A549 (cell line): ENCODE measurements at regions not wholly inside any gene's neighbourhood (a gene's known extent, or its start where the extent isn't known, plus 50 kb on each side); places are given as distances from the start of the nearest gene placed in this dataset.

Experiments used
- ATAC-seq, 2 experiments: fragments of 200-7000 bp in 1 of 2; fragments of >200 bp in 1 of 2; cut with Nextera tagmentation in 1 of 2; cut with Tn5 transposase in 1 of 2; 3 replicates each; pipeline versions ENCODE4 v1.8.0 to v1.9.1; 2018 to 2020; ENCODE audit warnings: mild to moderate bottlenecking in 1 of 2, moderate library complexity in 1 of 2
- CTCF ChIA-PET: fragments of 300-600 bp; sonication (Branson Sonifier 250); formaldehyde crosslinking; extraction: SDS; loops from one replicate; lab custom pipeline; 2021; ENCODE audit warnings: antibody characterized with exemption, inconsistent platforms; lab: Yijun Ruan, JAX
- POLR2A ChIA-PET: fragments of 350-600 bp; formaldehyde crosslinking; extraction: SDS; loops from one replicate; lab custom pipeline; 2021; ENCODE audit warnings: antibody characterized with exemption, inconsistent platforms; lab: Yijun Ruan, JAX
- DNase-seq, 2 experiments: peaks; one replicate each; pipeline versions ENCODE4 v3.0.0 to v3.0.0-alpha.2; 2011 to 2016; ENCODE audit warnings: low read depth in 1 of 2, low spot score in 1 of 2
- FAIRE-seq: peaks from 2 replicates; lab custom pipeline; 2011; peaks lifted over from hg19 to GRCh38; lab: Jason Lieb, UNC
- H3K27ac ChIP-seq, 2 experiments: fragments of >200 bp; sonication (Bioruptor Twin); formaldehyde crosslinking; 3 replicates each; pipeline ENCODE4 v1.5.1; 2016 to 2017
- H3K4me1 ChIP-seq: fragments of >200 bp; sonication (Bioruptor Twin); formaldehyde crosslinking; 3 replicates; pipeline ENCODE4 v1.6.1; 2016
- H3K4me2 ChIP-seq: fragments of >200 bp; sonication (Bioruptor Twin); formaldehyde crosslinking; 3 replicates; pipeline ENCODE4 v1.6.1; 2016
- H3K4me3 ChIP-seq: fragments of >200 bp; sonication (Bioruptor Twin); formaldehyde crosslinking; 3 replicates; pipeline ENCODE4 v1.5.1; 2016
- H3K9me3 ChIP-seq: fragments of >200 bp; sonication (Bioruptor Twin); formaldehyde crosslinking; 3 replicates; pipeline ENCODE4 v1.6.1; 2016
- BHLHE40 ChIP-seq: IDR thresholded peaks from 2 replicates; pipeline ENCODE4 v1.6.1; 2012; ENCODE audit warnings: low read depth, low read length, inconsistent platforms
- CBX2 ChIP-seq: fragments of 200-600 bp; sonication (generic); IDR thresholded peaks from 2 replicates; pipeline ENCODE4 v1.6.1; 2016; ENCODE audit warnings: low read depth, mild to moderate bottlenecking, borderline replicate concordance
- CHD2 ChIP-seq: fragments of 150-350 bp; IDR thresholded peaks from 2 replicates; pipeline ENCODE4 v1.6.1; 2014; ENCODE audit warnings: low read length; ENCODE audit not compliant: partially characterized antibody
- CTCF ChIP-seq: fragments of >200 bp; sonication (Bioruptor Twin); formaldehyde crosslinking; IDR thresholded peaks from 3 replicates; pipeline ENCODE4 v1.5.1; 2016
- EHMT2 ChIP-seq: fragments of 200-600 bp; sonication (generic); IDR thresholded peaks from 2 replicates; pipeline ENCODE4 v1.6.1; 2016; ENCODE audit warnings: antibody characterized with exemption, low read depth, mild to moderate bottlenecking, moderate library complexity
- ELK1 ChIP-seq: fragments of 150-350 bp; IDR thresholded peaks from 2 replicates; pipeline ENCODE4 v1.6.1; 2014; ENCODE audit warnings: low read depth, mild to moderate bottlenecking, low read length
- HEYL ChIP-seq: fragments of 250-450 bp; sonication (Bioruptor Pico); IDR thresholded peaks from 2 replicates; pipeline ENCODE4 v1.8.0; 2021; ENCODE audit warnings: mild to moderate bottlenecking, moderate library complexity
- HOXB13 ChIP-seq: fragments of 250-450 bp; sonication (Bioruptor Pico); IDR thresholded peaks from 2 replicates; pipeline ENCODE4 v1.5.0; 2020; ENCODE audit warnings: low read depth, mild to moderate bottlenecking, moderate library complexity
- HOXB5 ChIP-seq: fragments of 250-450 bp; sonication (Bioruptor Pico); IDR thresholded peaks from 2 replicates; pipeline ENCODE4 v1.5.0; 2020; ENCODE audit warnings: mild to moderate bottlenecking, moderate library complexity
- JUNB ChIP-seq: fragments of >200 bp; sonication (Bioruptor Twin); formaldehyde crosslinking; IDR thresholded peaks from 2 replicates; pipeline ENCODE4 v1.6.1; 2016
- KDM1A ChIP-seq: fragments of 200-600 bp; sonication (generic); IDR thresholded peaks from 2 replicates; pipeline ENCODE4 v1.6.1; 2016; ENCODE audit warnings: low read depth, mild to moderate bottlenecking
- KDM5A ChIP-seq: fragments of 200-600 bp; sonication (generic); IDR thresholded peaks from 2 replicates; pipeline ENCODE4 v1.6.1; 2016; ENCODE audit warnings: antibody characterized with exemption, mild to moderate bottlenecking
- MAZ ChIP-seq: fragments of 150-350 bp; IDR thresholded peaks from 2 replicates; pipeline ENCODE4 v1.6.1; 2014; ENCODE audit warnings: antibody characterized with exemption, low read depth, low read length, borderline replicate concordance
- MYC ChIP-seq: IDR thresholded peaks from 2 replicates; pipeline ENCODE4 v1.6.1; 2012; ENCODE audit warnings: mild to moderate bottlenecking, inconsistent platforms, low read length, improper control_type of control experiment, borderline replicate concordance
- NPAS2 ChIP-seq: fragments of 250-450 bp; sonication (Bioruptor Pico); IDR thresholded peaks from 2 replicates; pipeline ENCODE4 v1.8.0; 2022; ENCODE audit warnings: mild to moderate bottlenecking, moderate library complexity, borderline replicate concordance
- POLR2A ChIP-seq: IDR thresholded peaks from 2 replicates; pipeline ENCODE4 v1.6.1; 2012; ENCODE audit warnings: mild to moderate bottlenecking, low read length
- RCOR1 ChIP-seq: fragments of 150-350 bp; IDR thresholded peaks from 2 replicates; pipeline ENCODE4 v1.6.1; 2014; ENCODE audit warnings: antibody characterized with exemption, low read length, low read depth
- RNF2 ChIP-seq: fragments of 200-600 bp; sonication (generic); IDR thresholded peaks from 2 replicates; pipeline ENCODE4 v1.6.1; 2016; ENCODE audit warnings: low read depth, mild to moderate bottlenecking, antibody characterized with exemption, moderate library complexity, borderline replicate concordance
- TP53 ChIP-seq: fragments of 250-450 bp; sonication (Bioruptor Pico); IDR thresholded peaks from 2 replicates; pipeline ENCODE4 v1.5.0; 2021; ENCODE audit warnings: mild to moderate bottlenecking, moderate library complexity

- no peak for TF ChIP-seq HOXB13
- no peak for TF ChIP-seq MAZ
- no peak for TF ChIP-seq RCOR1
- no peak for TF ChIP-seq CHD2
- TF ChIP-seq BHLHE40, result no peak
- TF ChIP-seq CTCF, result no peak
These were observed 150.2 kb downstream of the CXXC4 start (continued) for GRCh38 chr4:104344342-104344980.

- TF ChIP-seq HOXB13, result no peak
- TF ChIP-seq POLR2A, result no peak
- TF ChIP-seq NPAS2 (CRISPR knock-in tag), result no peak
- TF ChIP-seq KDM1A, result no peak
- TF ChIP-seq EHMT2, result no peak
- TF ChIP-seq MAZ, result no peak
- TF ChIP-seq KDM5A, result no peak
- no peak for TF ChIP-seq TP53 (CRISPR knock-in tag)
- no peak for TF ChIP-seq RCOR1
- no peak for TF ChIP-seq JUNB
- TF ChIP-seq MYC, result no peak
- no peak for TF ChIP-seq RNF2
- no peak for TF ChIP-seq ELK1
- no peak for TF ChIP-seq CHD2
- TF ChIP-seq CBX2, result no peak
- TF ChIP-seq HEYL (CRISPR knock-in tag), result no peak
- TF ChIP-seq HOXB5 (CRISPR knock-in tag), result no peak
- no peak for TF ChIP-seq CTCF
- FAIRE-seq (no peak), ATAC-seq (no peak), DNase-seq (no peak)
- ChIA-PET CTCF (interaction anchor here (0.6 kb wide), 1 partner anchor 270 kb away, joined by 4 read pairs; no protein-coding TSS in a partner anchor), POLR2A (no interaction called here)
- H3K4me1 ChIP-seq, result no peaks in the 10 kb centered on the region
- no peak overlapping the region for H3K4me3 ChIP-seq
- H3K4me2 ChIP-seq, result no peak overlapping the region
- H3K9me3 ChIP-seq, result no peaks in the 10 kb centered on the region
- no peak overlapping the region for H3K27ac ChIP-seq
These were observed 160.3 kb downstream of the CXXC4 start for GRCh38 chr4:104334410-104334809.
